GM21825 (cell line): ENCODE measurements at regions not wholly inside any gene's neighbourhood (a gene's known extent, or its start where the extent isn't known, plus 50 kb on each side); places are given as distances from the start of the nearest gene placed in this dataset.
"Not testable (repeated sequence)": the region's sequence is repeated elsewhere in the genome, so short reads cannot be mapped to it uniquely, and the experiment has no call there.

Source experiments
- ATAC-seq: cut with Tn5 transposase; IDR thresholded peaks from one replicate; pipeline ENCODE4 v1.9.1; 2021; ENCODE audit warnings: mild to moderate bottlenecking, moderate library complexity; ENCODE audit not compliant: unreplicated experiment

- no peak for ATAC-seq
Observed at GRCh38 chr9:119941091-119941490, 571.9 kb upstream of the BRINP1 start.

DNA sequence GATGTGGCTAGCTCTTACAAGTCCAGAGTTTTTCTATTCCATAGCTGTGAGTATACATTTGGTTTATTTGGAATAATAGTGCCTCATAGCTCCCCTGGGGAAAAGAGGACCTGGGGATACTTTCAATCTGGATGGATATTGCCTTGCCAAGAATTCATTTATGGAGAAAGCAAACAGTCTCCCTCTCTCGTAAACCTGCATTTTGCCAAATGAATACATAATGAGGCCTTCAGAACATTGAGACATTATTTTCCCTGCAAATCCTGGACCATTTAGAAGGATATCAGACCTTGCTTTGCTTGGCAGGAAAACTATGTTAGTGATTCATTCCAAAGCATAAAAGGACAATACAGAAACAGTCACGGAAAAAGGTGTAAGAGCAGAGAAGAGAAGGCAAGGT, 569.6 kb upstream of the BRINP1 start:
- no peak for ATAC-seq

- no peak for ATAC-seq
Observed at GRCh38 chr9:119934497-119934896, 565.3 kb upstream of the BRINP1 start.

DNA sequence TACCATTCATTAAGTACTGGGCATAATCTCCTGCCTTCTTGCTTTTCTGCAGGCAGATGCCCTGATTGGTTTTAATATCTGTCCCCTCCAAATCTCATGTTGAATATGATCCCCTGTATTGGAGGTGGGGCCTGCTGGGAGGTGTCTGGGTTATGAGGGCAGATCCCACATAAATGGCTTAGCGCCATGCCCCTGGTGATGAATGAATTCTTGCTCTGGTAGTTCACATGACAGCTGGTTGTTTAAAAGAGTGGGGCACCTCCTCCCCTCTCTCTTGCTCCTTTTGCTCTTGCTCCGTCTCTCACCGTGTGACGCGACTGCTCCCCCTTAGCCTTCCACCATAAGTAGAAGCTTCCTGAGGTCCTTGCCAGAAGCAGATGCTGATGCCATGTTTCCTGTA, 564.0 kb upstream of the BRINP1 start:
- ATAC-seq = no peak

GRCh38 chr9:119924736-119925135, 555.5 kb upstream of the BRINP1 start:
- no peak for ATAC-seq

DNA sequence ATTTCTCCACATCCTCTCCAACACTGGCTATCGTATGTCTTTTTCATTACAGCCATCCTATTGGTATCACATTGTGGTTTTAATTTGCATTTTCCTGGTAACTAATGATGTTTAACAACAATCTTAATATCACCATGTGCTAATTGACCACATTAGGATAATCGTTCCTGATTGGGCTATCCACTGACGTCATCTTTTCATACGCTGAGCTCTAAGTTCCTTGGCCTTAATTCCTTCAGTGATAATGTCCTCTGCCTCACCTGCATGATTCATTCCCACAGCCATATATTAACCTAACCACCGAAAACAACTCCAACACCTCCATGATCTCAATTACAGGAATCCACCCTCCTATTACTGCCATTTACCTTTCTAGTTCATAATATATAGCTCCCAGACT, 547.9 kb upstream of the BRINP1 start:
- no peak for ATAC-seq

- no peak for ATAC-seq
Observed at GRCh38 chr9:119907056-119907455, 537.8 kb upstream of the BRINP1 start.

GRCh38 chr9:119905724-119906123, 536.5 kb upstream of the BRINP1 start:
- no peak for ATAC-seq

GRCh38 chr9:119903851-119904250, 534.6 kb upstream of the BRINP1 start:
- no peak for ATAC-seq

- ATAC-seq = no peak
Observed at GRCh38 chr9:119902611-119903010, 533.4 kb upstream of the BRINP1 start.

- ATAC-seq = no peak
Observed at GRCh38 chr9:119898316-119898715, 529.1 kb upstream of the BRINP1 start.

DNA sequence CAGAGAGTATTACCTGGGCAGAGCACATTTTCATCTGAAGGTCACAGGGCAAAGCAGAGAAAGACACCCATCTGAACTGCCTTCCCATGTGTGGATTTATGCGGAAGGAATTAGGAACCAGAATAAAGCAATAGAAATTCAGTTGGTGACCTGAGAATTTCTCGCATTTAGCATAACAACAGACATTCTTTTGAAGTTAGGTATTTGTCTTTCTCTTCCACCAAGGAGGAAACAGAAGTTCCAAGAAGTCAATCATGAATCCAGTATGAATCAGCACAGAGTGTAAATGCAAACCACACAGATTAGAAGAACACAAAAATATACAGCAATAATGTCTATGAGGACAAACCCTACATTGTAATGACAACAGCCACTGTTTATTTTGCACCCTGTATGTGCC, 515.2 kb upstream of the BRINP1 start:
- no peak for ATAC-seq

DNA sequence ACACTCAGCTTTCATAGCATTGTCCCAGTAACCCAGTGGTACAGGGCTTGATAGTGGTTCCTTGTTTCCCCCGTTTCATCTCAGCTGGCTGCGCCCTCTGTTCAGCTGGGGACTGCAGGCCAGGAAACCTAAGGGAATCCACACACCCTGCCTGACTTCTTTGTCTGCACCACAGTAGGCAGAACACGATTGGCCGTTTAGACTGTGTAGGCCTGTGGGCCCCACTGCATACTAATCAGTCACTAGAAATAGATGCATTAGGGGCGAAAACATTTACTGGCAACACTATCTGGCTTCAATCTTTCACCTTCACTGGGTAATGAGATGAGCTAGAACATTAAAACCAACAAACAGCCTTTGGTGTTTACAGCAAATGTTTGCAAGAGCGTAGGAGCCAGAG, 512.7 kb upstream of the BRINP1 start:
- no peak for ATAC-seq

- ATAC-seq = no peak
Observed at GRCh38 chr9:119880361-119880760, 511.1 kb upstream of the BRINP1 start.

DNA sequence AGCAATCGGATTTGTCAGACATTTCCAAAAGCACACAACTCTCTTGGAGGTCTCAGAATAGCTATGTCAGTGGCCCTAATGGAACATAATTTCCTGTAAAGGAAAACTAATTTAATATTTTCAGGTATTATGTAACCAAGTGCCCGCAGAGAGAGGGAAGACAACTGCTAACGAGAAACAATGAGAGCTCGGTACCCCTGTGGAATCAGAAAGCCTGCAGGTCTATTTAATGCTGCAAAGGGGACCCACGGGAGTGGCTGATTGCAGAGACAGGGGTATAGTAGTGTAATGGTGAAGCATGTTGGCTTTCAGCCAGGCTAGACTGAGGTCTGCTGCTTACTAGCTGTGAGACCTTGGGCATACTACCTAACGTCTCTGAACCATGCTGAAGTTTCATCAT, 508.1 kb upstream of the BRINP1 start:
- ATAC-seq = no peak

DNA sequence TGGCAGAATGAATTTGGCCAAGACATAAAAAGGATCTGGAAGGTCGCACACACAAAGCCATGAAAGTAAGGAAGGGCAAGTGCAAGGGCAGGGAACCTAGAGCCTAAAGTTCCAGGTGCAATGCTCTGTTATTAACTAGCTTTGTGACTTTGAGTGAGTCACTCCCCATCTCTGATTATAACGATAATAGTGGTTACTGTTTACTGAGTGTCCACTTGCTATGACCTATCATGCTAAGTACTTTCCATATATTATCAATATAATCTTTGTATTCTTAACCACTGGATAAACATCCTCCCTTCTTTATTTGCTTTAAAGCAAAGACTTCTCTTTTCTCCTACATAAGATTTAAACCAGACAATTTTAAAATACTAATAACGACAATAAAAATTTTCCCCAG, 504.6 kb upstream of the BRINP1 start:
- ATAC-seq = no peak

GRCh38 chr9:119870251-119870650, 501.0 kb upstream of the BRINP1 start:
- ATAC-seq = not testable (repeated sequence)

- no peak for ATAC-seq
Observed at GRCh38 chr9:119868694-119869093, 499.5 kb upstream of the BRINP1 start.

GRCh38 chr9:119861842-119862241, 492.6 kb upstream of the BRINP1 start:
- no peak for ATAC-seq

DNA sequence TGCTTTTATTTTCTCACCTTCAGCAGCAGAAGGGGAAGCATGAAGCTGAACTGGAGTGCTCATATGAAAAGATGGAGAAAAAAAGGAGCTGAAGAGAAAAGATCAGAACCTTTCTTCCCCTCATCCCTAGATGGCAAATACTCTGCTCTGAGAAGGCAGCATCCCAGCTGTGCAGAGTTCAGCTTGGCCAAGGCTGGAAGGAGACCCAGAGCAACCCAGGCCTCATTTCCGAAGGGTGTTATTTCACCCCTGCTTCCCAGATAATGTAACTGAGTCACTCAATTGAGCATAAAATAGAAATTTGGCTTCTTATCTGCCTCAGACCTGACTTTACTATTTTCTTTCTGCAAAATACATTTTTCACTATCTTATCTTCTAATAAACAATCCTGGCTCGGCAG, 489.9 kb upstream of the BRINP1 start:
- no peak for ATAC-seq

DNA sequence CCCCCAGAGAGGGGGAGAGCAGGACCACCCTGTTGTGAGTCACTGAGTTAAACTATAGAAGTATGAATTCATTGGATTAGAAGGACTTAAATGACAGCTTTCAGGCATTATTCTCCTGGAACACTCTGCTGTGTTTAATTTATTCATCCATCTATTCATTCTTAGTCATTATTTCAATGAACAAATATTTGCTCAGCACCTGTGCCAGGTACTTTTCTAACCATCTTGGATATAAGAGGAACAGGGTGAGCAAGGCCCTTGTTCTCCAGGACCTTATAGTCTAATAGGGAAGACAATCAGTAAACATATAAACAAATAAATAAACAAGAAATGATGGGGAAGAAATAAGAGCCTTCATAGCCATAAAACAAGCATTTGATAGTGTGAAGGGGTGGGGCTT, 483.9 kb upstream of the BRINP1 start:
- ATAC-seq = no peak

DNA sequence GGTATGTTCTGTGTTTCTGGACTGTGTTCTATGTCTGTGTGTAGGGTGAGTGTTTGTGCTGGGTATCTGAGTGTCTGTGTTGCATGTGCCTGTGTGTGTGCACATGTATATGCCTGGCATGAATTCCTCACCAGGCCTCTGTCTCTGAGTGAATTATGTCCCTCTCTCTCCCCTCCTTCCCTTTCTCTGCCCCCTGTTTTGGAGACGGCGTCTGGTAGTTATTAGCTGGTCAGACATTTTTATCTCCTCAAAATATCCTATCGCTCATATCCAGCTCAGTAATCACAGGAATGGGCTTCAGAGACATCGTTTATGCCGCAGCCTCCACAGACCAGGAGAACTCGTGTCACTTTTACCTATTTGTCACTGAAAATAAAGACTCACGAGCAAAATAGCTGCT, 483.2 kb upstream of the BRINP1 start:
- no peak for ATAC-seq

- no peak for ATAC-seq
Observed at GRCh38 chr9:119844431-119844830, 475.2 kb upstream of the BRINP1 start.

DNA sequence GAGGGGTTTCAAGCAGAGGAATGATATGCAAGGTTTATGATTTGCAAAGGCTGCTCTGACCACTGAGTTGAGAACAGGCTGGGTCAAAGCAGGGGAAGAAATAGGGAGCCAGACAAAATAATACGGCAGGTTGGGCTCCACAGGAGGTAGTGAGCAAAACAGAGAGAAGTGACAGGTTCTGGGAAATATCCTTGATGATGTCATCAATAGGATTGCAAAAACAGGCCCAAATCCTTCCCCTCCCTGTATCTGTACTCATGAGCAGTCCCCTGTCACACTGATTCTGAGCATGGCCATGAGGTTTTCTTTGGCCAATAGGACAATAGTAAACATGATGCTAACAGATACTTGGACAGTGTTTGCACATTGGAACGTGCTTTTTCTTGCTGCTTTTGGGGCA, 471.8 kb upstream of the BRINP1 start:
- ATAC-seq = no peak
